DND-41 (cell line): ENCODE measurements at regions not wholly inside any gene's neighbourhood (a gene's known extent, or its start where the extent isn't known, plus 50 kb on each side); places are given as distances from the start of the nearest gene placed in this dataset.

Experiments used
- ATAC-seq: fragments of 200-7000 bp; cut with Tn5 transposase; 3 replicates; pipeline ENCODE4 v1.9.1; 2021; ENCODE audit warnings: low read depth; ENCODE audit not compliant: insufficient read depth
- DNase-seq: peaks from one replicate; pipeline ENCODE4 v3.0.0-alpha.2; 2020
- H2AFZ ChIP-seq: 2 replicates; pipeline ENCODE4 v1.6.0; 2012; ENCODE audit warnings: low read depth, low read length
- H3K27ac ChIP-seq: 2 replicates; pipeline ENCODE4 v1.5.1; 2012; ENCODE audit warnings: low read length, inconsistent platforms
- H3K27me3 ChIP-seq: fragments of 200-600 bp; sonication (generic); 2 replicates; pipeline ENCODE4 v1.6.0; 2012; ENCODE audit warnings: low read length, mild to moderate bottlenecking, inconsistent platforms; ENCODE audit not compliant: insufficient read depth, poor library complexity
- H3K36me3 ChIP-seq: 2 replicates; pipeline ENCODE4 v1.5.1; 2012; ENCODE audit warnings: low read length, inconsistent platforms; ENCODE audit not compliant: insufficient read depth
- H3K4me1 ChIP-seq: 2 replicates; pipeline ENCODE4 v1.5.1; 2012; ENCODE audit warnings: mild to moderate bottlenecking, low read length; ENCODE audit not compliant: insufficient read depth
- H3K4me2 ChIP-seq: 2 replicates; pipeline ENCODE4 v1.6.0; 2012; ENCODE audit warnings: mild to moderate bottlenecking, moderate library complexity, low read length, inconsistent platforms; ENCODE audit not compliant: insufficient read depth
- H3K4me3 ChIP-seq, 2 experiments: fragments of 200-600 bp in 1 of 2; shearing (Covaris generic) in 1 of 2; 2 replicates each; pipeline ENCODE4 v1.5.1; 2012 to 2016; ENCODE audit warnings: inconsistent platforms in 2 of 2, low read length in 2 of 2, mild to moderate bottlenecking in 2 of 2, low read depth in 1 of 2, moderate library complexity in 1 of 2
- H3K79me2 ChIP-seq: 2 replicates; pipeline ENCODE4 v1.6.0; 2012; ENCODE audit warnings: low read length, inconsistent platforms; ENCODE audit not compliant: insufficient read depth
- H3K9ac ChIP-seq: 2 replicates; pipeline ENCODE4 v1.6.0; 2012; ENCODE audit warnings: low read depth, mild to moderate bottlenecking, inconsistent platforms, low read length, moderate library complexity
- H3K9me3 ChIP-seq: 2 replicates; pipeline ENCODE4 v1.5.1; 2012; ENCODE audit warnings: low read length, moderate library complexity, mild to moderate bottlenecking, inconsistent platforms; ENCODE audit not compliant: insufficient read depth, severe bottlenecking
- H4K20me1 ChIP-seq: 2 replicates; pipeline ENCODE4 v1.6.0; 2012; ENCODE audit warnings: low read length; ENCODE audit not compliant: insufficient read depth
- EZH2 ChIP-seq: IDR thresholded peaks from 3 replicates; pipeline ENCODE4 v1.6.1; 2012; ENCODE audit warnings: borderline replicate concordance, low read depth, mild to moderate bottlenecking, moderate library complexity, low read length, inconsistent platforms; ENCODE audit not compliant: severe bottlenecking
- TF ChIP-seq, protein P1 (sequence below): IDR thresholded peaks from 2 replicates; pipeline ENCODE4 v1.5.1; 2012; ENCODE audit warnings: borderline replicate concordance, low read length, moderate library complexity, mild to moderate bottlenecking; ENCODE audit not compliant: poor library complexity, severe bottlenecking; ENCODE audit errors: extremely low read depth

- TF ChIP-seq, protein P1, sequence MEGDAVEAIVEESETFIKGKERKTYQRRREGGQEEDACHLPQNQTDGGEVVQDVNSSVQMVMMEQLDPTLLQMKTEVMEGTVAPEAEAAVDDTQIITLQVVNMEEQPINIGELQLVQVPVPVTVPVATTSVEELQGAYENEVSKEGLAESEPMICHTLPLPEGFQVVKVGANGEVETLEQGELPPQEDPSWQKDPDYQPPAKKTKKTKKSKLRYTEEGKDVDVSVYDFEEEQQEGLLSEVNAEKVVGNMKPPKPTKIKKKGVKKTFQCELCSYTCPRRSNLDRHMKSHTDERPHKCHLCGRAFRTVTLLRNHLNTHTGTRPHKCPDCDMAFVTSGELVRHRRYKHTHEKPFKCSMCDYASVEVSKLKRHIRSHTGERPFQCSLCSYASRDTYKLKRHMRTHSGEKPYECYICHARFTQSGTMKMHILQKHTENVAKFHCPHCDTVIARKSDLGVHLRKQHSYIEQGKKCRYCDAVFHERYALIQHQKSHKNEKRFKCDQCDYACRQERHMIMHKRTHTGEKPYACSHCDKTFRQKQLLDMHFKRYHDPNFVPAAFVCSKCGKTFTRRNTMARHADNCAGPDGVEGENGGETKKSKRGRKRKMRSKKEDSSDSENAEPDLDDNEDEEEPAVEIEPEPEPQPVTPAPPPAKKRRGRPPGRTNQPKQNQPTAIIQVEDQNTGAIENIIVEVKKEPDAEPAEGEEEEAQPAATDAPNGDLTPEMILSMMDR: no peak
- no peak for TF ChIP-seq EZH2
- no peaks in the 10 kb centered on the region for H3K4me1 ChIP-seq
- DNase-seq: no peak
- no peaks in the 10 kb centered on the region for H3K27me3 ChIP-seq
- H3K9ac ChIP-seq: no peak overlapping the region
- no peak for ATAC-seq
- no peaks in the 10 kb centered on the region for H4K20me1 ChIP-seq
- no peaks in the 10 kb centered on the region for H3K9me3 ChIP-seq
- no peak overlapping the region for H3K4me3 ChIP-seq
- H3K4me2 ChIP-seq: no peak overlapping the region
- H2AFZ ChIP-seq: no peak overlapping the region
- H3K79me2 ChIP-seq: no peaks in the 10 kb centered on the region
- no peaks in the 10 kb centered on the region for H3K36me3 ChIP-seq
- H3K27ac ChIP-seq: no peak overlapping the region
These were observed 200.7 kb upstream of the TTC14 start for GRCh38 chr3:180401226-180401625.

GRCh38 chr3:180402471-180403073 lies 199.4 kb upstream of the TTC14 start:
- Histone ChIP-seq H3K4me3 (no peak overlapping the region), H3K79me2 (no peaks in the 10 kb centered on the region), H3K4me2 (no peak overlapping the region), H3K9me3 (no peaks in the 10 kb centered on the region), H3K27ac (no peak overlapping the region), H2AFZ (no peak overlapping the region), H3K9ac (no peak overlapping the region), H3K27me3 (no peaks in the 10 kb centered on the region), H4K20me1 (no peaks in the 10 kb centered on the region), H3K4me1 (no peaks in the 10 kb centered on the region), H3K36me3 (no peaks in the 10 kb centered on the region)
- TF ChIP-seq, protein P1: no peak
- no peak for TF ChIP-seq EZH2
- ATAC-seq (no peak), DNase-seq (no peak)

DNA sequence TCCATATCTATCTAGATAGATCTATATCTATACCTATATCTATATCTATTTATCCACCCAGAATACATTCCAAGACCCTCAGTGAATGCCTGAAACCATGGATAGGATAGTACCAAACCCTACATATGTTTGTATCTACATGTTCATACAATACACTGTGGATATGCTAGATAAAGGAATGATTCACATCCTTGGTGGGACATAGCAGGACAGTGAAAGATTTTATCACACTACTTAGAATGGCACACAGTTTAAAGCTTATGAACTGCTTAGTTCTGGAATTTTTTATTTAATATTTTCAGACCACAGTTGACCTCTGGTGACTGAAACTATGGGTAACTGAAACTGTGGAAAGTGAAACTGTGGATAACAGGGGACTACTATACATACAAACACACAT lies 198.8 kb upstream of the TTC14 start:
- H3K36me3 ChIP-seq: no peaks in the 10 kb centered on the region
- H3K27me3 ChIP-seq: no peaks in the 10 kb centered on the region
- no peak overlapping the region for H3K9ac ChIP-seq
- H2AFZ ChIP-seq: no peak overlapping the region
- no peaks in the 10 kb centered on the region for H3K79me2 ChIP-seq
- TF ChIP-seq, protein P1: no peak
- TF ChIP-seq EZH2: no peak
- H4K20me1 ChIP-seq: no peaks in the 10 kb centered on the region
- no peaks in the 10 kb centered on the region for H3K4me1 ChIP-seq
- H3K9me3 ChIP-seq: no peaks in the 10 kb centered on the region
- H3K4me3 ChIP-seq: no peak overlapping the region
- ATAC-seq (no peak), DNase-seq (no peak)
- H3K4me2 ChIP-seq: no peak overlapping the region
- no peak overlapping the region for H3K27ac ChIP-seq
